OCI-LY3 (cell line): ENCODE measurements at regions not wholly inside any gene's neighbourhood (a gene's known extent, or its start where the extent isn't known, plus 50 kb on each side); places are given as distances from the start of the nearest gene placed in this dataset.

Experiments
- H2AFZ ChIP-seq: fragments of 200-600, 300-600 bp; shearing (Covaris generic); 2 replicates; pipeline ENCODE4 v1.6.0; 2014; ENCODE audit warnings: antibody characterized with exemption, low read depth, low read length
- H3K27ac ChIP-seq: fragments of 200-600, 300-600 bp; sonication (generic); 2 replicates; pipeline ENCODE4 v1.5.1; 2014; ENCODE audit warnings: mild to moderate bottlenecking, low read length, moderate library complexity, mixed read lengths
- H3K27me3 ChIP-seq: fragments of 200-600, 300-600 bp; sonication (generic); 2 replicates; pipeline ENCODE4 v1.6.1; 2014; ENCODE audit warnings: low read depth, low read length, mixed read lengths
- H3K36me3 ChIP-seq: fragments of 200-600, 300-600 bp; sonication (generic); replicated peaks from 2 replicates; pipeline ENCODE3; 2014; ENCODE audit warnings: low read depth, low read length, mixed read lengths
- H3K4me1 ChIP-seq: fragments of 300-600, 200-600 bp; sonication (generic); 2 replicates; pipeline ENCODE4 v1.6.1; 2014; ENCODE audit warnings: low read length, mixed read lengths
- H3K4me2 ChIP-seq: fragments of 200-600, 300-600 bp; sonication (generic); 2 replicates; pipeline ENCODE4 v1.6.1; 2014; ENCODE audit warnings: low read length, mixed read lengths
- H3K4me3 ChIP-seq: fragments of 300-600, 200-600 bp; sonication (generic); 2 replicates; pipeline ENCODE4 v1.5.1; 2014; ENCODE audit warnings: antibody characterized with exemption, mild to moderate bottlenecking, low read length, moderate library complexity
- H3K79me2 ChIP-seq: fragments of 300-600, 200-600 bp; shearing (Covaris generic); 2 replicates; pipeline ENCODE4 v1.6.1; 2014; ENCODE audit warnings: mild to moderate bottlenecking, low read length, mixed read lengths
- H3K9ac ChIP-seq: fragments of 300-600, 200-600 bp; shearing (Covaris generic); 2 replicates; pipeline ENCODE4 v1.6.0; 2014; ENCODE audit warnings: mild to moderate bottlenecking, low read length, moderate library complexity
- H3K9me3 ChIP-seq: fragments of 200-600, 300-600 bp; shearing (Covaris generic); 2 replicates; pipeline ENCODE4 v1.6.1; 2014; ENCODE audit warnings: low read length, mixed read lengths; ENCODE audit not compliant: insufficient read depth
- H4K20me1 ChIP-seq: fragments of 200-600, 300-600 bp; sonication (generic); 2 replicates; pipeline ENCODE4 v1.6.1; 2016; ENCODE audit warnings: low read length, mixed read lengths; ENCODE audit not compliant: insufficient read depth
- EZH2phosphoT487 ChIP-seq: fragments of 200-600 bp; shearing (Covaris generic); IDR thresholded peaks from 2 replicates; pipeline ENCODE4 v1.6.1; 2018; ENCODE audit warnings: antibody characterized with exemption, mixed run types, low read depth
- TF ChIP-seq, protein P1 (sequence below): fragments of 200-600, 300-600 bp; sonication (generic); IDR thresholded peaks from 2 replicates; pipeline ENCODE4 v1.5.1; 2014; ENCODE audit warnings: antibody characterized with exemption, low read length, low read depth

DNA sequence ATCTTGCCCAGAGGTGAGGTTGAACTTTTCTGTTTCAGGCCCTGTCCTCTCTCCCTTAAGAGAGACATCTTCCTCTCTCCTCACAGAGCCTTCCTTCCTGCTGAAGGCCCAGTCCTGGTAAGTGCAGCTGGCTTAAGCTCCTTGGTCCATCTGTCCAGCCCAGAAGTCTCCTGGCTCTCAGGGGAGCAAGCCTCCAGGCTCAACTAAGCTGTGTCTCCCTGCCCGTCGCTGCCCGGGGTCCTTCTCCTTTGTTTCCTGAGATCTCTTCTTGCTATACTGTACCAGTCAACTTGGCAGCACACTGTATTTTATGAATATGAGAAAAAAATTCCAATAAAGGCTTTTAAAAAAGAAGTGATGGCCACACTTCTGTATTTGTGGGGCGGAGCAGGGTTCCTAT, 77.4 kb downstream of the KCNF1 start:
- TF ChIP-seq EZH2phosphoT487: no peak
- TF ChIP-seq, protein P1, sequence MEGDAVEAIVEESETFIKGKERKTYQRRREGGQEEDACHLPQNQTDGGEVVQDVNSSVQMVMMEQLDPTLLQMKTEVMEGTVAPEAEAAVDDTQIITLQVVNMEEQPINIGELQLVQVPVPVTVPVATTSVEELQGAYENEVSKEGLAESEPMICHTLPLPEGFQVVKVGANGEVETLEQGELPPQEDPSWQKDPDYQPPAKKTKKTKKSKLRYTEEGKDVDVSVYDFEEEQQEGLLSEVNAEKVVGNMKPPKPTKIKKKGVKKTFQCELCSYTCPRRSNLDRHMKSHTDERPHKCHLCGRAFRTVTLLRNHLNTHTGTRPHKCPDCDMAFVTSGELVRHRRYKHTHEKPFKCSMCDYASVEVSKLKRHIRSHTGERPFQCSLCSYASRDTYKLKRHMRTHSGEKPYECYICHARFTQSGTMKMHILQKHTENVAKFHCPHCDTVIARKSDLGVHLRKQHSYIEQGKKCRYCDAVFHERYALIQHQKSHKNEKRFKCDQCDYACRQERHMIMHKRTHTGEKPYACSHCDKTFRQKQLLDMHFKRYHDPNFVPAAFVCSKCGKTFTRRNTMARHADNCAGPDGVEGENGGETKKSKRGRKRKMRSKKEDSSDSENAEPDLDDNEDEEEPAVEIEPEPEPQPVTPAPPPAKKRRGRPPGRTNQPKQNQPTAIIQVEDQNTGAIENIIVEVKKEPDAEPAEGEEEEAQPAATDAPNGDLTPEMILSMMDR: no peak

GRCh38 chr2:10989782-10990181, 78.0 kb downstream of the KCNF1 start:
- no peak overlapping the region for H2AFZ ChIP-seq
- H3K27ac ChIP-seq: no peak overlapping the region
- no peaks in the 10 kb centered on the region for H3K36me3 ChIP-seq
- H3K9ac ChIP-seq: no peak overlapping the region
- H4K20me1 ChIP-seq: no peaks in the 10 kb centered on the region
- no peak overlapping the region for H3K4me2 ChIP-seq
- no peaks in the 10 kb centered on the region for H3K79me2 ChIP-seq
- H3K9me3 ChIP-seq: no peaks in the 10 kb centered on the region
- H3K4me3 ChIP-seq: no peak overlapping the region
- no peaks in the 10 kb centered on the region for H3K4me1 ChIP-seq
- H3K27me3 ChIP-seq: peaks cover 4% of the 10 kb centered on the region; the same call in 1 of the 2 replicates
- no peak for TF ChIP-seq EZH2phosphoT487
- TF ChIP-seq, protein P1: no peak

More for the DNA sequence above, 77.4 kb downstream of the KCNF1 start:
- Histone ChIP-seq H3K4me2 (no peak overlapping the region), H3K79me2 (no peaks in the 10 kb centered on the region), H3K36me3 (no peaks in the 10 kb centered on the region), H3K27ac (no peak overlapping the region), H4K20me1 (no peaks in the 10 kb centered on the region), H2AFZ (no peak overlapping the region), H3K4me1 (no peaks in the 10 kb centered on the region), H3K9ac (no peak overlapping the region), H3K27me3 (no peaks in the 10 kb centered on the region), H3K4me3 (no peak overlapping the region), H3K9me3 (no peaks in the 10 kb centered on the region)

DNA sequence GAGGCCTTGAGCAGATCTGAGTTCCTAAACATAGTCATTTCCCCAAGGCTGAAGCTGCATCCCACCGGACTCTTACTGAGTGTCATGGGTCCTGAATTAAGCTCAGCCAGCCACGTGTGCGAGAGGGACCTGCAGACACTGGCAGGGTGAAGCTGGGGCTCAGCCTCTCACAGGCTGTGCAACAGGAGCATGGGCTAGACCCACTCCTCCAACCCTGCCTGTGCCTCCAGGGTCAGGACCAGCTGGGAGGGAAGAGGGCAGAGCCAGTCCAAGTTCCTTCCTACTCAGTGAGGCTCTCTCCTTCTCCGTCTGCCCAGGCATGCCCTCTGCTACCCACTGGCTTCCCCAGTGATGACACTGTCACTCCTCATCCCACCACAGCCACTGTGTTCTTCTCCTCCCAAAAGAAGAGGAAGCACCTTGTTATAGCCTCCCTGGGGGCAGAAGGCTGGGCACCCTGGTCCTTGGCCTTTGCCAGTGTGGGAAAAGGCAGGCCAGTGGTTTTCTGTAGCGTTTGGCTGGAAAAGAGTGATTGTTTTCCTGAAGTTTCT, 78.9 kb downstream of the KCNF1 start:
- no peak overlapping the region for H3K4me2 ChIP-seq
- TF ChIP-seq EZH2phosphoT487: no peak
- TF ChIP-seq, protein P1: no peak
- peaks cover 5% of the 10 kb centered on the region; the same call in 1 of the 2 replicates for H3K27me3 ChIP-seq
- no peak overlapping the region for H3K27ac ChIP-seq
- no peaks in the 10 kb centered on the region for H4K20me1 ChIP-seq
- no peaks in the 10 kb centered on the region for H3K4me1 ChIP-seq
- no peak overlapping the region for H2AFZ ChIP-seq
- H3K9ac ChIP-seq: no peak overlapping the region
- no peaks in the 10 kb centered on the region for H3K9me3 ChIP-seq
- no peaks in the 10 kb centered on the region for H3K36me3 ChIP-seq
- H3K4me3 ChIP-seq: no peak overlapping the region
- H3K79me2 ChIP-seq: no peaks in the 10 kb centered on the region

GRCh38 chr2:10992023-10992791, 80.5 kb downstream of the KCNF1 start:
- Histone ChIP-seq H4K20me1 (no peaks in the 10 kb centered on the region), H3K4me2 (no peak overlapping the region), H3K79me2 (no peaks in the 10 kb centered on the region), H2AFZ (no peak overlapping the region), H3K4me1 (no peaks in the 10 kb centered on the region), H3K27ac (no peak overlapping the region), H3K9ac (no peak overlapping the region), H3K4me3 (no peak overlapping the region), H3K36me3 (no peaks in the 10 kb centered on the region), H3K27me3 (peaks cover 5% of the 10 kb centered on the region; the same call in 1 of the 2 replicates), H3K9me3 (no peaks in the 10 kb centered on the region)
- TF ChIP-seq, protein P1: no peak
- no peak for TF ChIP-seq EZH2phosphoT487
